Ishikawa (cell line): ENCODE measurements at regions not wholly inside any gene's neighbourhood (a gene's known extent, or its start where the extent isn't known, plus 50 kb on each side); places are given as distances from the start of the nearest gene placed in this dataset.

Experiments
- CEBPB ChIP-seq: IDR thresholded peaks from 2 replicates; pipeline ENCODE4 v1.6.1; 2012
- CREB1 ChIP-seq: IDR thresholded peaks from 2 replicates; pipeline ENCODE4 v1.6.1; 2012; ENCODE audit warnings: low read depth
- EGR1 ChIP-seq: IDR thresholded peaks from 2 replicates; pipeline ENCODE4 v1.6.1; 2012
- EP300 ChIP-seq: IDR thresholded peaks from 2 replicates; pipeline ENCODE4 v1.6.1; 2012; ENCODE audit warnings: borderline replicate concordance
- FOXM1 ChIP-seq: IDR thresholded peaks from 2 replicates; pipeline ENCODE4 v1.6.1; 2012; ENCODE audit warnings: low read depth, borderline replicate concordance
- NFIC ChIP-seq: IDR thresholded peaks from 2 replicates; pipeline ENCODE4 v1.6.1; 2012
- RAD21 ChIP-seq: IDR thresholded peaks from 2 replicates; pipeline ENCODE4 v1.6.1; 2012; ENCODE audit warnings: low read depth
- TAF1 ChIP-seq: IDR thresholded peaks from 2 replicates; pipeline ENCODE4 v1.6.1; 2012; ENCODE audit warnings: low read depth, mild to moderate bottlenecking
- TCF12 ChIP-seq: IDR thresholded peaks from 2 replicates; pipeline ENCODE4 v1.6.1; 2012; ENCODE audit warnings: low read depth
- TEAD4 ChIP-seq: IDR thresholded peaks from 2 replicates; pipeline ENCODE4 v1.6.1; 2012
- YY1 ChIP-seq: IDR thresholded peaks from 2 replicates; pipeline ENCODE4 v1.6.1; 2012; ENCODE audit warnings: low read depth
- ZBTB7A ChIP-seq: IDR thresholded peaks from 2 replicates; pipeline ENCODE4 v1.6.1; 2012; ENCODE audit warnings: low read depth
- TF ChIP-seq, protein P1 (sequence below): IDR thresholded peaks from 2 replicates; pipeline ENCODE4 v1.6.1; 2012
- TF ChIP-seq, protein P2 (sequence below): IDR thresholded peaks from 2 replicates; pipeline ENCODE4 v1.6.1; 2012
- TF ChIP-seq, protein P3 (sequence below): IDR thresholded peaks from 2 replicates; pipeline ENCODE4 v1.6.1; 2012; ENCODE audit warnings: low read depth, mild to moderate bottlenecking

DNA sequence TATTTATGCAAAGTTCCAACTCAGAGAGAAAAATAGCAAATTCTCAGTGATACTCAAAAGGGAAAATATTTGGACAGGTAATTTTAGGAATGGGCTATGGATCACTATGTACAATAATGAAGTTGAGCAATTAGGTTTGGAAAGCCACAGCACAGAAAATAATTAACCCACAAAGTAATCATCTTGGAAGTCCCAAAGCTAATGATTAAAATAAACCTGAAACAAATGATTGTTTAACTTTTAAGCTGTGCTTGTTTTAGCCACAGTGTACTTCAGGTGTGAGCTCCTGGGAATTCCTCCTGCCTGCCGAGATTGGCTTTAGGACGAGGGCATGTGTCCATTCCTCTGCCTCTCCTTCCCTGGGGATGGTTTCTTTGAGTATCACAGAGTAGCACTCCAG lies 403.9 kb downstream of the ZSWIM6 start:
- TF ChIP-seq, protein P1, sequence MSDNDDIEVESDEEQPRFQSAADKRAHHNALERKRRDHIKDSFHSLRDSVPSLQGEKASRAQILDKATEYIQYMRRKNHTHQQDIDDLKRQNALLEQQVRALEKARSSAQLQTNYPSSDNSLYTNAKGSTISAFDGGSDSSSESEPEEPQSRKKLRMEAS, result no peak
- no peak for TF ChIP-seq CEBPB
- no peak for TF ChIP-seq EGR1
- no peak for TF ChIP-seq TCF12
- TF ChIP-seq, protein P2, sequence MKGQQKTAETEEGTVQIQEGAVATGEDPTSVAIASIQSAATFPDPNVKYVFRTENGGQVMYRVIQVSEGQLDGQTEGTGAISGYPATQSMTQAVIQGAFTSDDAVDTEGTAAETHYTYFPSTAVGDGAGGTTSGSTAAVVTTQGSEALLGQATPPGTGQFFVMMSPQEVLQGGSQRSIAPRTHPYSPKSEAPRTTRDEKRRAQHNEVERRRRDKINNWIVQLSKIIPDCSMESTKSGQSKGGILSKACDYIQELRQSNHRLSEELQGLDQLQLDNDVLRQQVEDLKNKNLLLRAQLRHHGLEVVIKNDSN, result no peak
- TF ChIP-seq YY1, result no peak
- no peak for TF ChIP-seq NFIC
- TF ChIP-seq, protein P3, sequence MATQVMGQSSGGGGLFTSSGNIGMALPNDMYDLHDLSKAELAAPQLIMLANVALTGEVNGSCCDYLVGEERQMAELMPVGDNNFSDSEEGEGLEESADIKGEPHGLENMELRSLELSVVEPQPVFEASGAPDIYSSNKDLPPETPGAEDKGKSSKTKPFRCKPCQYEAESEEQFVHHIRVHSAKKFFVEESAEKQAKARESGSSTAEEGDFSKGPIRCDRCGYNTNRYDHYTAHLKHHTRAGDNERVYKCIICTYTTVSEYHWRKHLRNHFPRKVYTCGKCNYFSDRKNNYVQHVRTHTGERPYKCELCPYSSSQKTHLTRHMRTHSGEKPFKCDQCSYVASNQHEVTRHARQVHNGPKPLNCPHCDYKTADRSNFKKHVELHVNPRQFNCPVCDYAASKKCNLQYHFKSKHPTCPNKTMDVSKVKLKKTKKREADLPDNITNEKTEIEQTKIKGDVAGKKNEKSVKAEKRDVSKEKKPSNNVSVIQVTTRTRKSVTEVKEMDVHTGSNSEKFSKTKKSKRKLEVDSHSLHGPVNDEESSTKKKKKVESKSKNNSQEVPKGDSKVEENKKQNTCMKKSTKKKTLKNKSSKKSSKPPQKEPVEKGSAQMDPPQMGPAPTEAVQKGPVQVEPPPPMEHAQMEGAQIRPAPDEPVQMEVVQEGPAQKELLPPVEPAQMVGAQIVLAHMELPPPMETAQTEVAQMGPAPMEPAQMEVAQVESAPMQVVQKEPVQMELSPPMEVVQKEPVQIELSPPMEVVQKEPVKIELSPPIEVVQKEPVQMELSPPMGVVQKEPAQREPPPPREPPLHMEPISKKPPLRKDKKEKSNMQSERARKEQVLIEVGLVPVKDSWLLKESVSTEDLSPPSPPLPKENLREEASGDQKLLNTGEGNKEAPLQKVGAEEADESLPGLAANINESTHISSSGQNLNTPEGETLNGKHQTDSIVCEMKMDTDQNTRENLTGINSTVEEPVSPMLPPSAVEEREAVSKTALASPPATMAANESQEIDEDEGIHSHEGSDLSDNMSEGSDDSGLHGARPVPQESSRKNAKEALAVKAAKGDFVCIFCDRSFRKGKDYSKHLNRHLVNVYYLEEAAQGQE, result no peak
- TF ChIP-seq CREB1, result no peak
- no peak for TF ChIP-seq TAF1

DNA sequence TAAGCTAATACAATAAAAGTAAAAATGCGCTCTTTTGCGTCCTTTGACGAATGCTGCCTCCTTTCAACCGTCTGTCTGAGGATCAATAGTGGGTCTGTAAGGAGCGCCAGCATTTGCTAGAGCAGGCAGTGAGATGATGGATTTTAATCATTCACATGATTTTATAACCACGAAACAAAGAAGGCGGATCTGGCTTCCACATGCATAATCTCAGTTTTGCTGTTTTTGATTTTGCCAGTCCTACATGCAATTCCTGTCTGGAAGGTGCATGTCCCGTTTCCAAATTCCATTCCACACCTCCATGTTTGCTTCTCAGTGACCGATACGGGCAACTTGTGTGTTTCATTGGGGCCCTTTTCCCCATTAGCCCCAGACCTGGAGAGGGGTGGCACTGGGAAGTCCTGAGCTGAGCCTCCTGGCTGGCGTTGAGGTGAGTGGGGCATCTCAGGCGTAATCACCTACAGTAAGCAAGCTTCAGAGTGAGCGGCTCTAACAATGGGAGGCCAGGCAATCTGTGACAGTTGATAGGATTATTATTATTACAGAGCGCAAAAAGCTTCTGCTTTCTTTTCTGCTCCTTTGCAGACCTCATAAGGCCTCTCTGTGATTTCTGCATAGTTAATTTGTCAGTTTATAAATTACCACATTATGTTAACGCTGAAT lies 405.4 kb downstream of the ZSWIM6 start:
- TF ChIP-seq NFIC (no peak), CEBPB (no peak), TEAD4 (no peak), CREB1 (no peak), TAF1 (no peak), YY1 (no peak)
- TF ChIP-seq, protein P2, result no peak
- TF ChIP-seq, protein P1, result no peak

DNA sequence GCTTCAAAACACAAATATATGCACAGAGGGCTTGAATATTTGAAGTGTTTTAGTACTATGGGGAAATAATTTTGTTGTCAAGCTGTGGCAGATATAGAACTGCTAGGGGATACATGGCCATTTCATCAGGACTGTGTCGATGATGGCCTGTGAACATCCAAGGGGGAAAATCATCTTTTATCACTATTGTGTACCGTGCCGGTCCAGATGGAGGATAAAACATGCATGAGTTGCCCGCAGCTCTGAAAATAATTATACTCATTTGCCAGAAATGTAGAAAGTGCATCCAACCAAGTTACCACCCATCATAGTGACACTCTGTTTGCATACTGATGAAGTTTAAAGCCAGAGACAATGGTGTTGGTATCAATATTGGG lies 405.9 kb downstream of the ZSWIM6 start:
- TF ChIP-seq, protein P3, result no peak
- TF ChIP-seq TAF1, result no peak
- no peak for TF ChIP-seq TCF12
- TF ChIP-seq EGR1, result no peak
- no peak for TF ChIP-seq CREB1
- TF ChIP-seq, protein P1, result no peak
- TF ChIP-seq, protein P2, result no peak
- no peak for TF ChIP-seq YY1
- TF ChIP-seq NFIC, result no peak
- TF ChIP-seq FOXM1, result no peak

DNA sequence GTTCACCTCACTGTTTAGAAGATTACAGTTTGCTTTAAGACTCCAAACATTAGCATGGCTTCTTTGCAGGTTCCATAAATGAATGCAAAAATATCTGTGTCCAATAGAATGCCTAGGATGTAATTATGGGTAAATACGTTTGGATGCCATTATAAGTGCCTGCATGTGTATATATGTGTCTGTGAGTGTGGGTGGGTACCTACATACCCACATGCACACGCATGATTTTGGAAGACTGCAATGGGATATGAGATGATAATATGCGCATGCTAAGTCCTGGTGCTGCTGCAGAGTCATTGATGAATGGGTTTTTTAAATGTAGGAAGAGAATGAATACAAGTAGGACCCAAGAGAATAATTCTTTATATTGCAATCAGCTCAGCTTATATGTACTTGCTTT lies 406.4 kb downstream of the ZSWIM6 start:
- TF ChIP-seq EP300 (no peak), TCF12 (no peak), RAD21 (no peak), CEBPB (no peak), FOXM1 (no peak), CREB1 (no peak), TAF1 (no peak), TEAD4 (no peak), NFIC (no peak), EGR1 (no peak), ZBTB7A (no peak)
- TF ChIP-seq, protein P2, result no peak
- TF ChIP-seq, protein P1, result no peak
- TF ChIP-seq, protein P3, result no peak
